BLaER1 treated with 17β-estradiol and CSF1 and Interleukin-3, amounts not matched to agents 10 nM and 100 nM (cell line): ENCODE measurements at regions not wholly inside any gene's neighbourhood (a gene's known extent, or its start where the extent isn't known, plus 50 kb on each side); places are given as distances from the start of the nearest gene placed in this dataset.

Source experiments
- H3K27ac ChIP-seq, 11 experiments: shearing (Covaris generic); formaldehyde crosslinking; 2 replicates each; pipeline ENCODE4 v1.8.1; 2022
- H3K27me3 ChIP-seq, 11 experiments: shearing (Covaris generic); formaldehyde crosslinking; 2 replicates each; pipeline ENCODE4 v1.8.1; 2022
- H3K36me3 ChIP-seq, 11 experiments: shearing (Covaris generic); formaldehyde crosslinking; 2 replicates each; pipeline ENCODE4 v1.8.1; 2022
- H3K4me1 ChIP-seq, 10 experiments: shearing (Covaris generic); formaldehyde crosslinking; 2 replicates each; pipeline ENCODE4 v1.8.1; 2022
- H3K4me2 ChIP-seq, 11 experiments: shearing (Covaris generic); formaldehyde crosslinking; 2 replicates each; pipeline ENCODE4 v1.8.1; 2022
- H3K4me3 ChIP-seq, 10 experiments: shearing (Covaris generic); formaldehyde crosslinking; 2 replicates each; pipeline ENCODE4 v1.8.1; 2022
- H3K9ac ChIP-seq, 11 experiments: shearing (Covaris generic); formaldehyde crosslinking; 2 replicates each; pipeline ENCODE4 v1.8.1; 2022
- H3K9me3 ChIP-seq, 11 experiments: shearing (Covaris generic); formaldehyde crosslinking; replicated peaks in 1 of 11; 2 replicates each; pipeline ENCODE4 v1.8.1; 2022
- H4K20me1 ChIP-seq, 11 experiments: shearing (Covaris generic); formaldehyde crosslinking; 2 replicates each; pipeline ENCODE4 v1.8.1; 2022
- Cebpa-rat ChIP-seq, 11 experiments: shearing (Covaris generic); IDR thresholded peaks; 2 replicates each; pipeline ENCODE4 v1.8.1; 2022

GRCh38 chr2:185142677-185143076 lies 544.3 kb downstream of the ZNF804A start:
- Histone ChIP-seq H3K27ac (no peak overlapping the region), H3K27me3 (no peaks in the 10 kb centered on the region), H3K9ac (no peak overlapping the region), H3K4me1 (0 out of 20 replicates have a peak, but pooled peaks cover 0 to 4% (median 0%) of the 10 kb centered on the region in 10 experiments), H3K4me2 (no peak overlapping the region), H4K20me1 (no peaks in the 10 kb centered on the region), H3K36me3 (no peaks in the 10 kb centered on the region), H3K4me3 (no peak overlapping the region), H3K9me3 (0 out of 22 replicates have a peak, but pooled peaks cover 0 to 4% (median 0%) of the 10 kb centered on the region in 11 experiments)
- no peak for TF ChIP-seq Cebpa-rat (IDR thresholded peaks at IDR 0.05)

GRCh38 chr2:185144159-185144919 lies 546.0 kb downstream of the ZNF804A start:
- Histone ChIP-seq H4K20me1 (no peaks in the 10 kb centered on the region), H3K9ac (no peak overlapping the region), H3K36me3 (no peaks in the 10 kb centered on the region), H3K4me1 (0 out of 20 replicates have a peak, but pooled peaks cover 0 to 4% (median 0%) of the 10 kb centered on the region in 10 experiments), H3K9me3 (0 out of 22 replicates have a peak, but pooled peaks cover 0 to 4% (median 0%) of the 10 kb centered on the region in 11 experiments), H3K27me3 (no peaks in the 10 kb centered on the region), H3K4me2 (no peak overlapping the region), H3K27ac (no peak overlapping the region), H3K4me3 (no peak overlapping the region)
- TF ChIP-seq Cebpa-rat (IDR thresholded peaks at IDR 0.05): no peak

- Histone ChIP-seq H3K9ac (no peak overlapping the region), H3K4me3 (no peak overlapping the region), H3K4me2 (no peak overlapping the region), H3K4me1 (0 out of 20 replicates have a peak, but pooled peaks cover 0 to 4% (median 0%) of the 10 kb centered on the region in 10 experiments), H3K36me3 (no peaks in the 10 kb centered on the region), H4K20me1 (no peaks in the 10 kb centered on the region), H3K27me3 (no peaks in the 10 kb centered on the region), H3K27ac (no peak overlapping the region), H3K9me3 (no peaks in the 10 kb centered on the region)
- no peak for TF ChIP-seq Cebpa-rat (IDR thresholded peaks at IDR 0.05)
Observed at GRCh38 chr2:185145316-185146121, 547.2 kb downstream of the ZNF804A start.

- Histone ChIP-seq H3K9me3 (no peaks in the 10 kb centered on the region), H3K36me3 (no peaks in the 10 kb centered on the region), H3K9ac (no peak overlapping the region), H3K27ac (no peak overlapping the region), H4K20me1 (no peaks in the 10 kb centered on the region), H3K4me3 (no peak overlapping the region), H3K27me3 (no peaks in the 10 kb centered on the region), H3K4me1 (0 out of 20 replicates have a peak, but pooled peaks cover 0 to 4% (median 0%) of the 10 kb centered on the region in 10 experiments), H3K4me2 (no peak overlapping the region)
- no peak for TF ChIP-seq Cebpa-rat (IDR thresholded peaks at IDR 0.05)
Observed at GRCh38 chr2:185147361-185147760, 549.0 kb downstream of the ZNF804A start.

GRCh38 chr2:185152186-185152585 lies 553.9 kb downstream of the ZNF804A start:
- no peaks in the 10 kb centered on the region for H3K27me3 ChIP-seq
- H3K4me3 ChIP-seq: no peak overlapping the region
- no peak overlapping the region for H3K27ac ChIP-seq
- no peaks in the 10 kb centered on the region for H3K9me3 ChIP-seq
- TF ChIP-seq Cebpa-rat (IDR thresholded peaks at IDR 0.05): no peak
- no peak overlapping the region for H3K4me2 ChIP-seq
- H3K4me1 ChIP-seq: 0 out of 20 replicates have a peak, but pooled peaks cover 0 to 4% (median 0%) of the 10 kb centered on the region in 10 experiments
- no peak overlapping the region for H3K9ac ChIP-seq
- no peaks in the 10 kb centered on the region for H4K20me1 ChIP-seq
- no peaks in the 10 kb centered on the region for H3K36me3 ChIP-seq

GRCh38 chr2:185161701-185162100 lies 563.4 kb downstream of the ZNF804A start:
- Histone ChIP-seq H3K4me1 (no peaks in the 10 kb centered on the region), H3K36me3 (no peaks in the 10 kb centered on the region), H3K4me2 (0 out of 22 replicates have a peak overlapping the region, but pooled peaks of 1 of the 11 experiments have one; percentile 3), H3K27ac (no peak overlapping the region), H3K27me3 (no peaks in the 10 kb centered on the region), H3K9ac (no peak overlapping the region), H4K20me1 (no peaks in the 10 kb centered on the region), H3K9me3 (no peaks in the 10 kb centered on the region), H3K4me3 (no peak overlapping the region)
- no peak for TF ChIP-seq Cebpa-rat (IDR thresholded peaks at IDR 0.05)

- Histone ChIP-seq H3K36me3 (no peaks in the 10 kb centered on the region), H4K20me1 (no peaks in the 10 kb centered on the region), H3K4me1 (no peaks in the 10 kb centered on the region), H3K4me3 (no peak overlapping the region), H3K27ac (no peak overlapping the region), H3K9me3 (no peaks in the 10 kb centered on the region), H3K9ac (no peak overlapping the region), H3K4me2 (no peak overlapping the region), H3K27me3 (no peaks in the 10 kb centered on the region)
- no peak; a peak in 1 of 22 replicates for TF ChIP-seq Cebpa-rat (IDR thresholded peaks at IDR 0.05)
Observed at GRCh38 chr2:185174353-185174752, 564.3 kb upstream of the FSIP2 start.

GRCh38 chr2:185179743-185180142 lies 558.9 kb upstream of the FSIP2 start:
- TF ChIP-seq Cebpa-rat (IDR thresholded peaks at IDR 0.05): no peak
- no peaks in the 10 kb centered on the region; a peak in 1 of 22 replicates for H3K9me3 ChIP-seq
- H3K9ac ChIP-seq: no peak overlapping the region
- no peaks in the 10 kb centered on the region for H3K27me3 ChIP-seq
- no peak overlapping the region for H3K4me2 ChIP-seq
- H3K27ac ChIP-seq: no peak overlapping the region
- no peak overlapping the region for H3K4me3 ChIP-seq
- no peaks in the 10 kb centered on the region for H3K36me3 ChIP-seq
- no peaks in the 10 kb centered on the region for H3K4me1 ChIP-seq
- H4K20me1 ChIP-seq: no peaks in the 10 kb centered on the region

GRCh38 chr2:185181901-185182300 lies 556.7 kb upstream of the FSIP2 start:
- Histone ChIP-seq H3K36me3 (no peaks in the 10 kb centered on the region), H3K4me1 (no peaks in the 10 kb centered on the region), H3K27ac (no peak overlapping the region), H3K27me3 (no peaks in the 10 kb centered on the region), H3K4me3 (no peak overlapping the region), H4K20me1 (no peaks in the 10 kb centered on the region), H3K4me2 (no peak overlapping the region), H3K9me3 (no peaks in the 10 kb centered on the region; a peak in 1 of 22 replicates), H3K9ac (no peak overlapping the region)
- no peak for TF ChIP-seq Cebpa-rat (IDR thresholded peaks at IDR 0.05)
